Nephron progenitor cell (in vitro differentiated cells): ENCODE measurements at regions not wholly inside any gene's neighbourhood (a gene's known extent, or its start where the extent isn't known, plus 50 kb on each side); places are given as distances from the start of the nearest gene placed in this dataset.
"Not testable (repeated sequence)": the region's sequence is repeated elsewhere in the genome, so short reads cannot be mapped to it uniquely, and the experiment has no call there.

Experiments
- DNase-seq: peaks from one replicate; pipeline ENCODE4 v3.0.0; 2021
- H3K27ac Mint-ChIP-seq: 2 replicates; pipeline ENCODE4 v1.8.0; 2021; ENCODE audit warnings: mild to moderate bottlenecking, moderate library complexity, mixed read lengths
- H3K27me3 Mint-ChIP-seq: 2 replicates; pipeline ENCODE4 v1.8.0; 2021; ENCODE audit warnings: mild to moderate bottlenecking, low read depth, mixed read lengths; ENCODE audit not compliant: poor library complexity
- H3K36me3 Mint-ChIP-seq: 2 replicates; pipeline ENCODE4 v1.8.0; 2021; ENCODE audit warnings: low read depth, mixed read lengths
- H3K4me1 Mint-ChIP-seq: 2 replicates; pipeline ENCODE4 v1.8.0; 2021; ENCODE audit warnings: mixed read lengths
- H3K4me3 Mint-ChIP-seq: 2 replicates; pipeline ENCODE4 v1.8.0; 2021; ENCODE audit warnings: mild to moderate bottlenecking, moderate library complexity, mixed read lengths
- H3K9me3 Mint-ChIP-seq: 2 replicates; pipeline ENCODE4 v1.8.0; 2021; ENCODE audit warnings: mild to moderate bottlenecking, moderate library complexity, mixed read lengths
- TF ChIP-seq, protein P1 (sequence below): fragments of 200-600 bp; sonication (generic); IDR thresholded peaks from 2 replicates; pipeline ENCODE4 v1.5.0; 2021; ENCODE audit warnings: antibody characterized with exemption

GRCh38 chr7:148503900-148504487 is 86.6 kb upstream of the C7orf33 start:
- Mint-ChIP-seq H3K4me3 (no peak overlapping the region), H3K4me1 (peaks cover 36% of the 10 kb centered on the region), H3K27ac (no peak overlapping the region), H3K27me3 (peaks cover 5% of the 10 kb centered on the region), H3K36me3 (no peaks in the 10 kb centered on the region), H3K9me3 (no peaks in the 10 kb centered on the region)
- DNase-seq: no peak
- TF ChIP-seq, protein P1, sequence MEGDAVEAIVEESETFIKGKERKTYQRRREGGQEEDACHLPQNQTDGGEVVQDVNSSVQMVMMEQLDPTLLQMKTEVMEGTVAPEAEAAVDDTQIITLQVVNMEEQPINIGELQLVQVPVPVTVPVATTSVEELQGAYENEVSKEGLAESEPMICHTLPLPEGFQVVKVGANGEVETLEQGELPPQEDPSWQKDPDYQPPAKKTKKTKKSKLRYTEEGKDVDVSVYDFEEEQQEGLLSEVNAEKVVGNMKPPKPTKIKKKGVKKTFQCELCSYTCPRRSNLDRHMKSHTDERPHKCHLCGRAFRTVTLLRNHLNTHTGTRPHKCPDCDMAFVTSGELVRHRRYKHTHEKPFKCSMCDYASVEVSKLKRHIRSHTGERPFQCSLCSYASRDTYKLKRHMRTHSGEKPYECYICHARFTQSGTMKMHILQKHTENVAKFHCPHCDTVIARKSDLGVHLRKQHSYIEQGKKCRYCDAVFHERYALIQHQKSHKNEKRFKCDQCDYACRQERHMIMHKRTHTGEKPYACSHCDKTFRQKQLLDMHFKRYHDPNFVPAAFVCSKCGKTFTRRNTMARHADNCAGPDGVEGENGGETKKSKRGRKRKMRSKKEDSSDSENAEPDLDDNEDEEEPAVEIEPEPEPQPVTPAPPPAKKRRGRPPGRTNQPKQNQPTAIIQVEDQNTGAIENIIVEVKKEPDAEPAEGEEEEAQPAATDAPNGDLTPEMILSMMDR: peak; percentile 74

DNA sequence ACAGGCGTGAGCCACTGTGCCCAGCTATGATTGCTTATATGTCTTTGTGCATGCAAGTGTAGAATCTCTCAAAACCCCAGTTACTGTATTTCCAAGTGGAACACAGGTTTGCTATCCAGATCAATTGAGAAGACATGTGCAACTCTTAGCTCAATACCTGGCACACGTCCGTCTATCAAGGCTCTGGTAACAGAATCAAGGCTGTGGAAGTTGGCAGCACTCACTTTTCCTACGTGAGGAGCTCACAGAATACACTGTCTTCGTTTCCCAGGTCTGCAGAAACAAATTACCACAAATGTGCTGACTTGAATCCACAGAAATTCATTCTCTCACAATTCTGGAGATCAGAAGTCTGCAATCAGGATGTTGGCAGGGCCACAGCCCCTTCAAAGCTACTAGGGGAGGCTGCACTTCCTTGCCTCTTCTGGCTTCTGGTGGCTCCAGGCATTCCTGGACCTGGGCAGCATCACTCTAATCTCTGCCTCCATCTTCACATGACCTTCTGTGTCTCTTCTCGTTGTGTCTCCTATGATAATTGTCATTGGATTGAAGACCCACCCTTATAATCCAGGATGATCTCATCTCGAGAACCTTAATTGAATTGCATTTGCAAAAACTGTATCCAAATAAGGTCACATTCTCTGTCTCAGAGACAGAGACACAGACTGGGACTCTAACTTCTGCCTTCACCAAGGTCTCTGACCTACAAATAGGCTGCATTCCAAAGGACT is 84.8 kb upstream of the C7orf33 start:
- no peak for DNase-seq
- Mint-ChIP-seq H3K4me1 (peaks cover 27% of the 10 kb centered on the region), H3K9me3 (no peaks in the 10 kb centered on the region), H3K27ac (no peak overlapping the region), H3K4me3 (no peak overlapping the region), H3K36me3 (no peaks in the 10 kb centered on the region), H3K27me3 (peaks cover 5% of the 10 kb centered on the region)
- TF ChIP-seq, protein P1: no peak

DNA sequence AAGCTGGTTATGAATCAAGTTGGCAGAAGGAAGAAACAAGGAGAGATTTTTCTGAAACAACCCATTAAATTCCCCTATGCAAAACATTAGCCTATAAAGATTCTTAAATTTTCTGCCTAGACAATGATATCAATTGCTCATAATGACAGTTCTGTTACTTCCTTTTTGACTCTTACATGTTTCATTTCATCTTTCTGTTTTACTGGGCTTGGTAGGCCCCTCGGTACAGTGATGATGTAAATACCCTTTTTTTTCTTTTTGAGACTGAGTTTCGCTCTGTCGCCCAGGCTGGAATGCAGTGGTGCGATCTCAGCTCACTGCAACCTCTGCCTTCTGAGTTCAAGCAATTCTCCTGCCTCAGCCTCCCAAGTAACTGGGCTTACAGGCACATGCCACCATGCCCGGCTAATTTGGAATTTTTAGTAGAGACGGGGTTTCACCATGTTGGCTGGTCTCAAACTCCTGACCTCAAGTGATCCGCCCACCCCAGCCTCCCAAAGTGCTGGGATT is 83.4 kb upstream of the C7orf33 start:
- not testable (repeated sequence) for H3K4me3 Mint-ChIP-seq, DNase-seq, H3K36me3 Mint-ChIP-seq, H3K27me3 Mint-ChIP-seq, H3K27ac Mint-ChIP-seq, H3K9me3 Mint-ChIP-seq
- H3K4me1 Mint-ChIP-seq: peaks cover 15% of the 10 kb centered on the region

GRCh38 chr7:148507787-148508186 is 82.8 kb upstream of the C7orf33 start:
- peaks cover 8% of the 10 kb centered on the region for H3K4me1 Mint-ChIP-seq
- TF ChIP-seq, protein P1: no peak
- no peaks in the 10 kb centered on the region for H3K27me3 Mint-ChIP-seq
- H3K36me3 Mint-ChIP-seq: no peaks in the 10 kb centered on the region
- H3K4me3 Mint-ChIP-seq: no peak overlapping the region
- no peak overlapping the region for H3K27ac Mint-ChIP-seq
- H3K9me3 Mint-ChIP-seq: peaks cover 2% of the 10 kb centered on the region
- no peak for DNase-seq

- TF ChIP-seq, protein P1: no peak
- Mint-ChIP-seq H3K9me3 (peaks cover 20% of the 10 kb centered on the region), H3K4me1 (no peaks in the 10 kb centered on the region), H3K4me3 (no peak overlapping the region), H3K27ac (no peak overlapping the region), H3K36me3 (no peaks in the 10 kb centered on the region), H3K27me3 (no peaks in the 10 kb centered on the region)
- DNase-seq: no peak
These were observed 76.3 kb upstream of the C7orf33 start for GRCh38 chr7:148514236-148514635.

GRCh38 chr7:148515237-148515636 is 75.3 kb upstream of the C7orf33 start:
- Mint-ChIP-seq H3K27ac (no peak overlapping the region), H3K27me3 (no peaks in the 10 kb centered on the region), H3K4me3 (no peak overlapping the region), H3K9me3 (peaks cover 25% of the 10 kb centered on the region), H3K36me3 (no peaks in the 10 kb centered on the region), H3K4me1 (no peaks in the 10 kb centered on the region)
- TF ChIP-seq, protein P1: no peak
- DNase-seq: no peak
